HG03159 (cell line): ENCODE measurements at regions not wholly inside any gene's neighbourhood (a gene's known extent, or its start where the extent isn't known, plus 50 kb on each side); places are given as distances from the start of the nearest gene placed in this dataset.
A peak's percentile ranks its signal among the peaks of the same experiment; 100 is the strongest.

Source experiments
- ATAC-seq: cut with Tn5 transposase; IDR thresholded peaks from one replicate; pipeline ENCODE4 v1.9.1; 2021; ENCODE audit warnings: mild to moderate bottlenecking, moderate library complexity; ENCODE audit not compliant: unreplicated experiment

DNA sequence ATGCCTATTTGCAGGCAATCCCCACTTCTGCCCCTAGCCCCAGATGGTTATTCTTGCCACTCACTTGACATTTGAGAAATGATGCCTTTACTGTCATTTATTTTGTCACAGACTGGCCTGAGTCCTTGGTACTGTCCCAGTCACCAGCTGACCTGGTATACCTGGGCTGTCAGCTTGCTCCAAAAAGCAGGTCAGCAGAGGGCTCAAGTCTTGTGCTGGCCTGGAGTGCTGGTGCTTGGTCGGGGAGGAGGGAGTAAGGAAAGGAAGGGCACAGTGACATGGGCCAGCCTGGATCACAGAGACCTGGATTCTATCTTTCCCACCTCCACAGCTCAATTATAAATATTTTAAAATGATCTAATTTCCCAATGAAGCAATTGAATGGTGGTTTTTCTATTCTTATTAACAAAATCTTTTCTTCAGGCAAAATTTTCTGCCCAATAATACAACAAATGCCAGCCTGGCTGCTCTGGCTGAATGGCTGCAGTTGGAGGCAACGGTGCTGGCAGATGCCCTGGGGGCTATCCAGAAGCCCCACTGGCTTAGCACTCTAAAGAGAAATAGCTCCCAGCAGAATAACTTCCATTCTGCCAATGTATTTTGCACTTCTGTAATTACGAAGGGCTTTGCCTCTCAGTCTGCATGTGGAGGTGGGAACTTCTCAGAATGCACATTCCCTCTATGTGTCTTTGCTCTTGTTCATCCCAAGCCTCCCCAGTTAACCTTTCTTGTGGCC, 160.6 kb downstream of the GADD45G start:
- ATAC-seq = no peak

DNA sequence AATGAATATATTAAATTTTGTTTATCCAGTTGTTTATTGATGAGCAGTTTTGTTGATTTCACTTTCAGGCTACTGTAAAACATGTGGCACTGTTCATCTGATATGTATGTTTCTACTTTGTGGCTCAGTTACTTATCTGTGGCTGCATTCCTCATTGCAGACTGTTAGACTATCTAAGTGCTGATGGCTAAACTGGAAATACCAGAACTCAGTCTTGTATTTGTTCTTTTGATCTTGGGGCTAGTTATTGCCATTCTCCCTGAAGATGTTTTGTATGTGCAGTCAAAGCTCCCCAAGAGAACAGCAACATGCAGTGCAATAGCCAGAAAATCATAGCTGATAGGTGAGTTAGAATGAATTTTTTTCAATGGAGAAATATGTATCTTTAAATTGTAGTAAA, 162.2 kb downstream of the GADD45G start:
- ATAC-seq = no peak

DNA sequence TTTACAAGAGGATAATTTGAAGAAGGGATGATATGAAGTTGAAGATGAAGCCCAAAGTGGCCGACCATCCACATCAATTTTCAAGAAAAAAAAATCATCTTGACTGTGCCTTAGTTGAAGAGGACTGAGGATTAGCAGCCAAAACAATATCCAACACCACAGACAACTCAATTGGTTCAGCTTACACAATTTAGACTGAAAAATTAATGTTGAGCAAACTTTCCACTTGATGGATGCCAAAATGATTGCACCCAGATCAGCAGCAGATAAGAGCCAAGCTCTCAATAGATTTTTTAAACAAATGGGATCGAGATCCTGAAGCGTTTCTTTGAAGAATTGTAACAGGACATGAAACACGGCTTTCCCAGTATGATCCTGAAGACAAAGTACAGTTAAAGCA, 163.2 kb downstream of the GADD45G start:
- no peak for ATAC-seq

DNA sequence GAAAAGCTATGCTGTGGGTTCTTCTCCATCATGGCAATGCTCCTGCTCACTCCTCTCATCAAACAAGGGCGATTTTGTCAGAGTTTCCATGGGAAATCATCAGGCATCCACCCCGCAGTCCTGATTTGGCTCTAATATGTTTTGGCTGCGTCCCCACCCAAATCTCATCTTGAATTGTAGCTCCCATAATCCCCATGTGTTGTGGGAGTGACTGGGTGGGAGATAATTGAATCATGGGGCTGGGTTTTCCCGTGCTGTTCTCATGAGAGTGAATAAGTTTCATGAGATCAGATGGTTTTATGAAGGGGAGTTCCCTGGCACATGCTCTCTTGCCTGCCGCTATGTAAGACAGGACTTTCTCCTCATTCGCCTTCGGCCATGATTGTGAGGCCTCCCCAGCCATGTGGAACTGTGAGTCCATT, 163.8 kb downstream of the GADD45G start:
- ATAC-seq = no peak

DNA sequence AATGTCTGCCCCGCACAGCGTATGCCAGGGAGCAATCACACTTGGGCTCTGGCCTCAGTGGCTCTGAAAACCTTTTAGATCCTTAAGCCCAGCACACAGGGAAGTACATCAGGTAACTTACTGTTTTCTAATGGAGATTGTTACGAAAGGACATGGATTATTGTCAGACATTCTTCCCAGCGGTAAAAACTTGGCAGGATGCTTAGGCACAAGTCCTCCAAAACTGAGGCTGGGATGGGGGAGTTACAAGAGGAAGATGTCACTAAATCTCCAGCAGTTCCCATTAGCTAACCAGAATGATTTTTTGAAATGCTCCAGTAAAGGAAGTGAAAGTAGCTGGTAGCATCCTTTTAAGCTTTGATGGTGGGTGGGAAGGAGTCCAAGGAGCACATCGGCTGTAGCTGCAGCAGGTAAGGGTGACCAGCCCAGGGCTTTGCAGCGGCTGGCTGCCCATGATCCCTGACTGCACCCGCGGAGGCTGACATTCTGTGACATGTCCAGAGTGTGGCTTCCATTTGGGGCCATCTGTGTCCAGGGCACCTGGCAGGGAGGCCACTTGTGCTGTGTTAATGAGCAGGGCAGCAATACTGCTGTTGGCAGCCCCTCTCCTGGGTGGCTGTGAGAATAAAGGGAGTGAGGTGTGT, 165.8 kb downstream of the GADD45G start:
- no peak for ATAC-seq

DNA sequence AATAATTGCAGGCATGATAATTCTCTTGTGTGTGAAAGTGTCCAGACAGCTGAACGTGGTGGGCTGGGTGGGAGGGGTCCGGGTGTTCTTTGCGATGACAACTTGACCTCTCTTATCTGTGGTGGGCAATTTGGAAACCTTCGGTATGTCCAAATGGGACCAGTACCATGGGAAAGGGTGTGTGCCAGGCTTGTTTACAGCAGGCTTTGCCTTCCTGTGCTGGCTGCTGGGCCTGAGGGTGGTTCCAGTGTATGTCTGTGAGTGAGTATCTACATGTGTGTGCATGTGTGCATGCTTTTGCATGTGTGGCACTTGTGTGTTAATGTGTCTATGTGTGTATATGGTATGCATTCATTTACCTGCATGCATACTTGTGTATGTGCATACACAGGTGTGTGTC, 166.4 kb downstream of the GADD45G start:
- ATAC-seq = no peak

DNA sequence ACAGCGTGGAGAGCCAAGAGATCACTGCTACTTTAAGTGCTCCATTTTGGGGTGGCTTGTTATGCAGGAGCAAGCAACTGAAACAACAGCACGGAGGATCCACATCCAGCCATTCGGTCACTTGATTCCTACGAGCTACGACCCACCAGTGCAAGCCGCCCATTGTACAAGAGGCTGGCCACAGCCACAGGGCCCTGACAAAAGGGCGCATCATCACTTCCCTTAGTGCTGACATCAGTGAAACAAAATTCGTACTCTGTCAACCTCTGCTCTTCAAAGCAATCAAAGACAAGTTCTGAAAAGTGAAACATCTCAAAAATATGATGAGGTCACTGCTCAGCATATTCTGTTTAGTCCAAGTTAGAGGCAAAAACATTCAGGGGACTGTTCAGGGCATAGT, 168.4 kb downstream of the GADD45G start:
- no peak for ATAC-seq

DNA sequence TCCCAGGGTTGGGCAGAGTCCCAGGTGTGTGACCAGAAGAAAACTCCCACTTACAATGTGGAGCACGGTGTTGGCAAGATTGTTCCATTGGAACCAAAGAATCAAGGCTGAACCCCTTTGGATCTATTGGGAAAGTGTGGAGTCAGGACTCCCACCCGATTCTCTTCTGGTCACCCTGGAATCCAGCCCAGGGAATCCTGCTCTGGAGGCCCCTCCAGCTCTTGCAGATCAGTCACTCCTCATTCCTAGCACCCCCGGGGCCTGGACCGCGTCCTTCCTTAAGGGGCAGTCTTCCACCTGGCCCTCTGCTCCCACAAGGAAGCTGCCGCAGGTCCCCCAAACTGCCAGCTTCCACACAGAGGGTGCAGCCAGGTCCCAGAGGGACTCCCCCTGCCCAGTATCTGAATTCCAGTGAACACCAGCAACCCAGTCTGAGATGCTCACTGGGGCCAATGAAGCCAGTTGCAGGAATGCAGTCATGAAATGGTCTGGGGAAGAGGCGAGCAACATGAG, 170.1 kb downstream of the GADD45G start:
- no peak for ATAC-seq

DNA sequence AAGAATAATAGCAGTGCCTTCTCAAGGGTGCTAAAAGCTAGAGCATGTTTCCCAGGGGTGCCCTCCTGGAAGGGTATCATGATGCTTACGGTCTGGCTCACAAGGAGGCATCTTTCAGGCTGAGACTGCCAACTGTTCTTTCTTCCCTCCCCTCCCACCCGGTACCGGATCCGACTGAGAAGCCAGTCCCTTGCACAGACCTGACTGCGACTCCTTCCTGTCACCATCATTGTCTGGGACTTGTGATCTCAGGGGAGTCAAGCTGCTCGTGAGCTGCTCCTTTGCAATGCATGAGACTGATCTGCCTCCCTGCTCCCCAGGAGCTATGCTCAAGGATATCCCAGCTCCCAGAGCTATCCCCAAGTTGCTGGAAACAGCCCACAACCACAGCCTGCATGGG, 170.8 kb downstream of the GADD45G start:
- ATAC-seq = no peak

DNA sequence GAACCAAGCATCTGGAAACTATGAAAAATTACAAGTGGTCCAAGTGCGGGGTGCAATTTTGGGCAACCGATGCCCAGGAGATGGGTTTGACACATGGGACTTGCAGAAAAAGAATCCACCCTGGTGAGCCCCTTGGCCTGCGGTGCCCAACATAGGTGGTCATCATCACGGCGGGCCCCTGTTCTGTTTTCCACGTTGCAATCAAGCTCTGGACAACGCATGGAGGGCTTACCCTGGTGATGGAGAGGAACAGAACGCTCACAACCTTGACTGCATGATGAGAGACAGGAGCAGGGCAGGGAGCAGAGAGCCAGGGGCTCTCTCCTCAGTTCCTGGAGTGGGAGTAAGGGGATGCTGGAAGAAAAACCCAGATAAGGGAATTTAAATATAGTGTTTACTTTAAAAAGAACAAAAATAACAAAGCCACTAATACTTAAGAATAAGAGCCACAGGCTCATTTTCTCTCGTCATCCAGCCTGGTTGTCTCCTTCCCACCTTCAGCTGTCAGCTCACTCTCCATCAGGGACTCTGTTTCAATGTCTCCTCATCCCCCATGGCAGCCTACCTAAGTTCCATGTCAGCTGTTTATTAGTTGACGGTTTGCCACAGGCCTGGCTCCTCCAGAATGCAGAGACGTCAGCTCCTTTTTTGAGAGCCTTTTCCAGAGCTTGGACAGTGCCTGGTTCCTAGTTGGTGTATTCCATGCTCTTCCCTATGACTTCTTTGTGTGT, 172.1 kb downstream of the GADD45G start:
- no peak for ATAC-seq

DNA sequence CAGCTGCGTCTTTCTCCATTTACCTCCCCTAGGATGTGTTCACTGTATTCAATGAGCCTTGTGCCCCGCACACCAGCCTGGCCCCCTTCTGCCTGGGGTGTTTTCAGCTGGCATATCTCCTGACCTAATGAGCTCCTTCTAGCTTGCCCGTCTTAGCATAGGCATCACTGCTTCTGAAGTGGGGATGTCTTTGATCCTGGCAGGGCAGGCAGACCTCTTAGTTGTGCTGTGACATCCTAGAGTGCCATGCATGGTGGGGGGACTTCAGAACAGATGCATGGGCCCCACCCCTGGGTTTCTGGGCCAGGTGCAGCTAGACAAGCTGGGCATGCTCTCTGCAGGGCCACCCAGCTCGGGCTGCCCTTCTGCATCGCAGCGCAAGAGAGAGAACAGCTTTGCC, 172.7 kb downstream of the GADD45G start:
- no peak for ATAC-seq

DNA sequence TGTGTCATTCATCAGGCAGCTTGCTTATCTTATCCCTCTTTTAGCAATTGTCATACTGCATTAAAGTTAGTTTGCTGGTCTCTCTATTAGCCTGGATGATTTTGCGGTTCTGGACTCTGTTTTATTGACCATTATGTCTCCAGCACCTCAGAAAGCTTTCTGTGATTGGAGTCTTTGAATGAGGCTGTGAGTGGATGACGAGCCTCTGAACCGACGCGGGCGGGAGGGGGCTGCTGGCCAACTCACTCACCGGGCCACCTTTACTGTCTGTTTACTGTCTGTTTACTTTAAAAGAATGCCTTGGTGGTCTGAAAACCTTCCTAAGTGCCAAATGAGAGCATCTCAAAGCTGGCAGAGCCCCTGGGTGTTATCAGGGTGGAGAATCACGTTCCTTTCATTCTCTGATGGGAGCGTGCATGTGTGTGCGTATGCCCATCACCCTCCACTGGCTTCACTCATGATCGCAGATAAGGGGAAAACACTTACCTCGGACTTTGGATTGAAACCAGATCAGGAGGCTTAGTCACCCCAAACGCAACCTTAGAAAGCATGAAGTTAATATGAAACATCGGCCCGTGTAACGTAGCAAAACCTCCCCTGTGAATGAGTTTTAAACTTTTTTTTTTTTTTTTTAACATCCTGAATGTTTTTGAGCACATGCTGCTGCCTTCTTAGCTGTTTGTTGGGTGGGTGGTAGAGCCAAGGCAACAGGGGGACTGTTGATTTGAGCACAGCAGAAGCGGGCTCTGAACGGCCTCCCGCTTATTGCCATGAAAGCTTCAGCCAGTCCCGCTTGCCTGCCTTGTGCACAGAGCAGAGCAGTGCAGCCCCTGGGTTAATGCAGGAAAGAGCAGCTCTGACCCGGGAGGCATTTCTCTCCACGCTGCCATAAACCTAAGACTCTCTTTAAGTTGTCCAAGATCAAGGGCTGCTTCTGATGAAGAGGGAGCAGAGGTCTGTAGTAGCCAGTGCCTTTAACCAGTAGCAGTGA, 173.6 kb downstream of the GADD45G start:
- no peak for ATAC-seq

DNA sequence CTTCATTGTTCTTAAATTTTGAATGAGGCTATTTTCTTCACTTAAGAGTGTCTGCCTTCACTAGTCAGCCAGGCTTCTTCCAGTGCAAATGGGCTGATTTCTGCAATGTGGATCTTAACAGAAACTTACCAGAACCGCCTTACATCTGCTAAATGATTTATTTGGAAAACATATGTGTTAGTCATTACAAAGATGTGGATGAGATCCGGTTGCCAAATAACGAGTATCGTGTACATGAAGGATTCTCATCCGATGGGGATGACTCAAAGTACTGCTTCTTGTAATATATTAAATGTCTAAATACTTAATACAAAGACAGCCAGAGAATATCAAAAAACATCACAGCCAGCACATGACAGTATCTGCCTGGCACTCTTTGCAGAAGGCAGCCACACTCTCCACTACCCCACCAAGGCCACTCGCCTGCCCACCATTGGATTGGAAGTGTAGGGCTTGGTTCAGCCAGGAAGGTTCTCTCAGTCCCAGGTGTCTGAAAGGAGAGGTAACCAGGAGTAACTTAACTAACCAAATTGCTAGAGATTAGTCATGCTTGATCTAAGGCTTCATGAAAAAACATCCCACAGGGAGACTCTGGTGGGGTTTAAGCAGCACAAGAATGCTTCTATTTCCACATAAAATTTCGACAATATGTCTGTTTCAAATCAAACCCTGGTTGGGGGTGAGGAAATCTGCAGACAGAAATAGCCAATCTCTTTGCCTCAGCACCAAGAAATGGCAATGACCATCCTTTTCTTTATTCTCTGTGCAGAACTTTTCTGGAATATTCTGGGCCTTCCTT, 174.8 kb downstream of the GADD45G start:
- no peak for ATAC-seq

DNA sequence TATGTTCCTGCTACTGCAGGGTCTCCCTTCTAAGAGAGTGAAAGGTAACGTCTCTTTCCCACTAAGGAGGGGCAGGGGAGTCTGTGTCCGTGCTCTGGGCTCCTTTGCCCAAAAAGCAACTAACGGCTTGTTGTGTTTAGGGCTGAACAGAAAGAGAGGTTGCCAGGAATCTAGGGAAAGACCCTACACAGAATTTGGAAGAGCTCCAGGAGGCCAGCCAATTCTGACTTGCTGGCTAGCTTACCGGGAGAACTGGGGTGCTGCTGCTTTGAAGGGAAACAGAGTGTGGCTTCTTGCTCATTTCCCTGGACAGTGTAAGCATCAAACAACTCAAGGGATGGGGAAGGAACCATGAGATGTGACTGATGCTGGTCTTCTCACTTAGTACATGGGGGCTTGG, 176.1 kb downstream of the GADD45G start:
- ATAC-seq = no peak

DNA sequence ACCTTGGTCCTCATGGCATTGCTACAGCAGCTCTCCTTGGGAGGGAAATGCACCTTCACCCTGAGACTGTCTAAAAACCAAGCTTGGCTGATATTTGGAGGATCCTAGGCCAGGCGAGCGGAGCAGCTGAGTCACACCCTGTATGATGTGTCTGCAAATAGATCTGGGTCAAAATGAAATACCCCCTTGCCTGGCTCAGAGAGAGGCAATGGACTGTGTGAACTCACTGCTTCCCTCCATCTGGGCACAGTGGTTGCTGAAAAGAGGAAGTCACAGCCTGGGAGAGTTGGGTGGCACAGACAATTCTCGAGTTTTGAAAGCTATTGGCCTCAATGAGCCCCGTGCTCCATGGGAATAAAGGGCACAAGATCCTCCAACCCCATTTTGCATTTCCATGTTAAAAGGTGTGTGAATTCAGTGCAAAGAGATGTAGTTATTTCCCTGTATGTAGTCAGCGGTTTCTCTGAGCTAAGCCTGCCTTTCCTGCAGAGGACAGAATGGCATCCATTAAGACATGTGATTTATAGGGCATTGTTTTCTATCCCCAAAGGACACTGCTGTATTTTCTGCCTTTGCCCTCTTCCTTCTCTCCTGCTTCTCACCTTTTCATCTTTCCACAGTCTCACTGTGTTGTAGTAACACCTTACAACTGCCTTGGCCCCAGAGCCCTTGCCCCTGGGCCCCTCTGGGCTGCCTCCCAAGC, 177.2 kb downstream of the GADD45G start:
- ATAC-seq = peak; percentile 60

DNA sequence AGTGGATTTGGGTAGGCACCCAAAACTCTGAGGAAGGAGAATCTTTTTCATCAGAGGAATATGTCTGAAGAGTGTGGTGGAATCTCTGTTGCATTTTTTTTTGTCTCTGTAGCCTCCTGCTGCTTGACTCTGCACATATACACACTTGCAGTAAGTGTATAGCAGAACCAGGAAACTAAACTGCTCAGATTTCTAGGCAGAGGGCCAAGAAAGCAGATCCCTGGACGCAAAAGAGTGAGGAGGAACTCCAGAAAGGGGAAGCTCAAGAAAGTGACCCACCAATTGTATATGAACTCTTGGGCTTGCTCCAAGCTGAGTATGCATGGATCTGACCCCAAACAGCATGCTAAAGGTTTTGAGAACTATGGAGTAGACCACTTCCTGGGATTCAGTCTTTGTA, 181.8 kb downstream of the GADD45G start:
- no peak for ATAC-seq

DNA sequence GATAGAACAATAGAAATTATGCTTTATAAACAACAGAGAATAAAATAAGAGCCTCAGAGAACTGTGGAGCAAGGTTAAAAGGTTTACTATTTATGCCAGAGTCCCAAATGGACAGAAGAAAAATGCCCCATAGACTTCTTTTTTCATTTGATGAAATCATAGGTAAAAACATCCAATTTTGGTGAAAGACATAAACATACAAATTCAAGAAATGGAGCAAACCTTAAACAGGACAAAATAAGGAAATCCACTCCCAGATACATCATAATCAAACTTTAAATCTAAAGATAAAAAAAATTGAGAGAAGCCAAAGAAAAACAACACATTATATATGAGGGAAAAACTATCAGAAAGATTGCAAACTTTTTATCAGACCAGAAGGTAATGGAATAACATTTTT, 182.8 kb downstream of the GADD45G start:
- ATAC-seq = no peak

DNA sequence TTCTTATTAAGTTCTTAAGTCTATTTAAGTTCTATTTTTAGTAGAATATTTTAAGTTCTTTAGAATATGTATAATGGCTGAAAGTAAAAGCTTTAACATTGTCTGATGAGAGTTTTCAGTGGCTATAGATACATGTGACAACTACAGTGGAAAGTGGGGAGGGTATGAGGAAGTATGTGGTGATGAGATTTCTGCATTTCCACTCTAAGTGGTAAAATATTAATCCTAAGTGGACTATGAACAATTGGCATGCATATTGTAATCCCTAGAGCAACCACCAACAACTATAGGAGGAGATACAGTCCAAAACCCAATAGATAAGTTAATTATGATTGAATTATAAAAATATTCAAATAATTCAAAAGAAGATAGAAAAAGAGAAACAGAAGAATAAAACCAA, 183.6 kb downstream of the GADD45G start:
- no peak for ATAC-seq

DNA sequence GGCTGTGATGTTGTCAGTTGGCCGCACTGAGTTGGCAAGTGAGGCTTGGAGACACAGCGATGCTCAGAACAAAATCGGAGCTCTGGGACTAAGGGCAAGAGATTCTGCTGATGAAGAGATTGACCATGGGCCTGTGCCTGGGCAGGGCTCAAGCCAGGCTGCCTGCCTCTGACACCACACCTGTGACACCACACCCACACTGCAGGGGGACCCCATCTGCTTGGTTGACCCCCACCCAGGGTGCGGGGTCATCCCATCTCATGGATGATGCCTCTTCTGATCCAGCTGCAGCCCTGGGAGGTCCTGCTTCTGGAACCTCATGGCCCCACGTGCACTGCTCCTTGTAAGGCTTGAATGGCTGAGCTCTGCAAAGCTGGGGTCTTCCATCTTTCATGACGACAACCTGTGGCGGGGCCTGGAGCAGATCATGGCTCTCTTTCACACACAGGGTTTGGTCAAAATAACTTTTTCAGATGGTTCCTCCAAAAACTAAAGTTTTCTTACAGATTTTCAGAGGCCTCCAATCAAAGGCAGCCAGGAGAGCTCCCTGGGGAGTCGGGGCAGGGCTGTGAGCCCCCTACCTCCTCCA, 185.2 kb downstream of the GADD45G start:
- ATAC-seq = no peak
